Endothelial cell of umbilical vein (primary cell): ENCODE measurements at regions not wholly inside any gene's neighbourhood (a gene's known extent, or its start where the extent isn't known, plus 50 kb on each side); places are given as distances from the start of the nearest gene placed in this dataset.

Experiments used
- BruUV-seq: library from RNA; stranded (reverse); fragments of 400-500 nt; replicated peaks from 2 replicates; lab custom pipeline; 2021; lab: Mats Ljungman, UMichigan
- CTCF ChIA-PET: fragments of 300-600, 350-600 bp; sonication (Branson Sonifier 250); formaldehyde crosslinking; loops from one replicate; lab custom pipeline; 2021; ENCODE audit warnings: antibody characterized with exemption, inconsistent platforms; lab: Charles Lee
- POLR2A ChIA-PET: fragments of 300-600, 350-600 bp; sonication (Branson Sonifier 250); formaldehyde crosslinking; loops from one replicate; lab custom pipeline; 2021; ENCODE audit warnings: antibody characterized with exemption, inconsistent platforms; lab: Charles Lee
- DNase-seq: peaks from one replicate; pipeline ENCODE4 v3.0.0-alpha.2; 2011; ENCODE audit warnings: low read depth, low spot score
- FAIRE-seq: peaks from 2 replicates; lab custom pipeline; 2011; peaks lifted over from hg19 to GRCh38; lab: Jason Lieb, UNC
- H2AFZ ChIP-seq: 2 replicates; pipeline ENCODE4 v1.6.0; 2012; ENCODE audit warnings: low read depth, low read length, control low read depth, inconsistent platforms
- H3K27ac ChIP-seq: 2 replicates; pipeline ENCODE4 v1.5.1; 2011; ENCODE audit warnings: low read depth, mild to moderate bottlenecking, control low read depth, low read length, moderate library complexity; ENCODE audit not compliant: insufficient read depth
- H3K27me3 ChIP-seq, 2 experiments: 2 replicates each; pipeline versions ENCODE4 v1.6.0 to v1.6.1; 2011; ENCODE audit warnings: low read length in 2 of 2, mixed read lengths in 1 of 2; ENCODE audit not compliant: control insufficient read depth in 2 of 2, insufficient read depth in 2 of 2
- H3K36me3 ChIP-seq, 2 experiments: 2 replicates in 1 of 2; 3 replicates in 1 of 2; pipeline ENCODE4 v1.5.1; 2011; ENCODE audit warnings: low read length in 2 of 2, mild to moderate bottlenecking in 1 of 2, moderate library complexity in 1 of 2; ENCODE audit not compliant: control insufficient read depth in 2 of 2, insufficient read depth in 2 of 2; ENCODE audit errors: extremely low read depth in 1 of 2
- H3K4me1 ChIP-seq: 3 replicates; pipeline ENCODE4 v1.5.1; 2011; ENCODE audit warnings: mild to moderate bottlenecking, low read length; ENCODE audit not compliant: control insufficient read depth, insufficient read depth; ENCODE audit errors: extremely low read depth
- H3K4me2 ChIP-seq: 2 replicates; pipeline ENCODE4 v1.6.1; 2011; ENCODE audit warnings: low read length, control low read depth, mixed read lengths; ENCODE audit not compliant: insufficient read depth
- H3K4me3 ChIP-seq, 3 experiments: fragments of 200-600 bp in 1 of 3; sonication (generic), shearing (Covaris generic) in 1 of 3; replicated peaks in 1 of 3; 2 replicates each; pipeline ENCODE4 v1.5.1; 2011 to 2016; ENCODE audit warnings: control low read depth in 3 of 3, low read length in 3 of 3, mild to moderate bottlenecking in 2 of 3, inconsistent platforms in 1 of 3, low read depth in 1 of 3, moderate library complexity in 1 of 3; ENCODE audit not compliant: insufficient read depth in 1 of 3
- H3K79me2 ChIP-seq: 2 replicates; pipeline ENCODE4 v1.6.0; 2012; ENCODE audit warnings: low read length, inconsistent platforms; ENCODE audit not compliant: control insufficient read depth, insufficient read depth
- H3K9ac ChIP-seq: replicated peaks from 2 replicates; pipeline ENCODE3; 2011; ENCODE audit warnings: low read length, control low read depth; ENCODE audit not compliant: insufficient read depth; ENCODE audit errors: extremely low read depth
- H3K9me1 ChIP-seq: replicated peaks from 3 replicates; pipeline ENCODE4 v1.6.0; 2011; ENCODE audit warnings: mild to moderate bottlenecking, low read length; ENCODE audit not compliant: control insufficient read depth, insufficient read depth; ENCODE audit errors: extremely low read depth
- H3K9me3 ChIP-seq: replicated peaks from 2 replicates; pipeline ENCODE4 v1.5.1; 2012; ENCODE audit warnings: low read length, inconsistent platforms; ENCODE audit not compliant: control insufficient read depth, insufficient read depth
- H4K20me1 ChIP-seq: replicated peaks from 2 replicates; pipeline ENCODE3; 2011; ENCODE audit warnings: mild to moderate bottlenecking, low read length; ENCODE audit not compliant: control insufficient read depth, insufficient read depth; ENCODE audit errors: extremely low read depth
- CTCF ChIP-seq, 2 donors: IDR thresholded peaks; 1 replicate in 1 of 2; 2 replicates in 1 of 2; pipeline ENCODE4 v1.5.1; 2011; ENCODE audit warnings: low read length in 2 of 2, mild to moderate bottlenecking in 2 of 2, moderate library complexity in 2 of 2, control low read depth in 1 of 2, inconsistent platforms in 1 of 2, low read depth in 1 of 2; ENCODE audit not compliant: insufficient read depth in 1 of 2; ENCODE audit errors: extremely low read depth in 1 of 2
- EZH2 ChIP-seq: IDR thresholded peaks from 2 replicates; pipeline ENCODE4 v1.6.1; 2012; ENCODE audit warnings: borderline replicate concordance, low read depth, mild to moderate bottlenecking, moderate library complexity, low read length, inconsistent platforms; ENCODE audit not compliant: severe bottlenecking
- FOS ChIP-seq: IDR thresholded peaks from 2 replicates; pipeline ENCODE4 v1.6.1; 2011; ENCODE audit warnings: mild to moderate bottlenecking, low read length, moderate library complexity, borderline replicate concordance; ENCODE audit not compliant: insufficient read depth
- GATA2 ChIP-seq: IDR thresholded peaks from 2 replicates; pipeline ENCODE4 v1.7.0; 2011; ENCODE audit warnings: low read depth, mild to moderate bottlenecking, moderate library complexity, mixed read lengths, low read length; ENCODE audit not compliant: insufficient read length, insufficient read depth
- JUN ChIP-seq: IDR thresholded peaks from 2 replicates; pipeline ENCODE4 v1.6.1; 2011; ENCODE audit warnings: borderline replicate concordance, low read depth; ENCODE audit not compliant: insufficient read length, insufficient read depth
- MYC ChIP-seq: IDR thresholded peaks from one replicate; pipeline ENCODE4 v1.6.1; 2011; ENCODE audit warnings: mild to moderate bottlenecking, low read depth, low read length
- POLR2A ChIP-seq: IDR thresholded peaks from 2 replicates; pipeline ENCODE4 v1.6.1; 2012; ENCODE audit warnings: low read depth, mild to moderate bottlenecking, control low read depth, low read length
- POLR2AphosphoS5 ChIP-seq: IDR thresholded peaks from 2 replicates; pipeline ENCODE4 v1.6.1; 2012; ENCODE audit warnings: low read depth, mild to moderate bottlenecking, control low read depth, low read length, moderate library complexity; ENCODE audit not compliant: insufficient read depth
- dilution Hi-C: fragments of 300-500 bp; cut with MboI; formaldehyde crosslinking; loops from one replicate; pipeline ENCODE4 v1.15.0; 2019; ENCODE audit warnings: low sequenced_read_pairs; ENCODE audit not compliant: extremely low pct_ligation_motif_present
- intact Hi-C: fragments of 100-400 bp; cut with micrococcal nuclease; formaldehyde crosslinking; loops from one replicate; pipeline ENCODE4 v1.10.0; 2022
- TF ChIP-seq, protein P1 (sequence below): IDR thresholded peaks from 2 replicates; pipeline ENCODE4 v1.6.1; 2011; ENCODE audit not compliant: insufficient read depth, insufficient read length

DNA sequence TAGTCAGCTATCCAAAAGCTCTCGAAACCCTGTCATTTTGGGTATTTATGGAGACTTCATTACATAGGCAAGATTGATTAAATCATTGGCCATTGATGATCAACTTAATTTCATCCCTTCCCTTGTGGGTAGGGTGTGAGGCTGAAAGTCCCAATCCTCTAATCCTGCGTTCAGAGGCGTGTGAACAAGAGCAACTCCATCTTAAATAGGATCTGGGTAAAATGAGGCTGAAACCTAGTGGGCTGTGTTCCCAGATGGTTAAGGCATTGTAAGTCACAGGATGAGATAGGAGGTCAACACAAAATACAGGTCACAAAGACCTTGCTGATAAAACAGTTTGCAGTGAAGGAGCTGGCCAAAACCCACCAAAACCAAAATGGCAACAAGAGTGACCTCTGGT, 641.7 kb upstream of the GJE1 start:
- H3K79me2 ChIP-seq: no peaks in the 10 kb centered on the region
- DNase-seq (no peak), FAIRE-seq (no peak)
- no peaks in the 10 kb centered on the region for H3K9me1 ChIP-seq
- H3K4me3 ChIP-seq: no peak overlapping the region
- H3K4me1 ChIP-seq: no peaks in the 10 kb centered on the region
- H3K4me2 ChIP-seq: no peak overlapping the region
- no peaks in the 10 kb centered on the region for H3K9me3 ChIP-seq
- no peaks in the 10 kb centered on the region for H4K20me1 ChIP-seq
- ChIA-PET CTCF (interaction anchor here (1.1 kb wide), 1 partner anchor 11 kb away, joined by 3 read pairs; no protein-coding TSS in a partner anchor), POLR2A (no interaction called here)
- no TSS peak for BruUV-seq
- dilution Hi-C loops (no loop called here), intact Hi-C loops (no loop called here)
- TF ChIP-seq POLR2AphosphoS5 (no peak), FOS (no peak), MYC (no peak), GATA2 (no peak), JUN (no peak), EZH2 (no peak), POLR2A (no peak), CTCF (IDR thresholded peaks at IDR 0.05; ENCODE audit: extremely low read depth in 1 of 2, insufficient read depth in 1 of 2, low read depth in 1 of 2, low read length in 2 of 2) (no peak)
- TF ChIP-seq, protein P1, sequence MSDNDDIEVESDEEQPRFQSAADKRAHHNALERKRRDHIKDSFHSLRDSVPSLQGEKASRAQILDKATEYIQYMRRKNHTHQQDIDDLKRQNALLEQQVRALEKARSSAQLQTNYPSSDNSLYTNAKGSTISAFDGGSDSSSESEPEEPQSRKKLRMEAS: no peak
- H3K27me3 ChIP-seq: no peaks in the 10 kb centered on the region
- H3K27ac ChIP-seq: no peak overlapping the region
- no peak overlapping the region for H3K9ac ChIP-seq
- no peaks in the 10 kb centered on the region for H3K36me3 ChIP-seq
- no peak overlapping the region for H2AFZ ChIP-seq
